ENCODE measurements at regions not wholly inside any gene's neighbourhood (a gene's known extent, or its start where the extent isn't known, plus 50 kb on each side); places are given as distances from the start of the nearest gene placed in this dataset.

GRCh38 chr5:58025809-58026208 is 434.1 kb downstream of the PLK2 start:
- Mint-ChIP-seq H3K9me3 (no peaks in the 10 kb centered on the region), H3K27me3 (no peaks in the 10 kb centered on the region), H3K36me3 (ENCODE audit: low read depth) (no peaks in the 10 kb centered on the region), H3K4me1 (ENCODE audit: low read depth) (no peaks in the 10 kb centered on the region), H3K27ac (no peak overlapping the region), H3K4me3 (no peak overlapping the region)
- ChIA-PET POLR2A (no interaction called here), CTCF (no interaction called here)
- no peak for TF ChIP-seq CTCF (IDR thresholded peaks at IDR 0.05)
- DNase-seq, result no peak
- no peak for ATAC-seq
- intact Hi-C loops (cut with micrococcal nuclease), result no loop called here

GRCh38 chr5:58024151-58024550 is 435.7 kb downstream of the PLK2 start:
- no peak for ATAC-seq
- ChIA-PET POLR2A (no interaction called here), CTCF (no interaction called here)
- Mint-ChIP-seq H3K4me3 (no peak overlapping the region), H3K27me3 (no peaks in the 10 kb centered on the region), H3K9me3 (no peaks in the 10 kb centered on the region), H3K4me1 (ENCODE audit: low read depth) (no peaks in the 10 kb centered on the region), H3K36me3 (ENCODE audit: low read depth) (no peaks in the 10 kb centered on the region), H3K27ac (no peak overlapping the region)
- DNase-seq, result no peak
- TF ChIP-seq CTCF (IDR thresholded peaks at IDR 0.05), result no peak
- intact Hi-C loops (cut with micrococcal nuclease), result no loop called here

GRCh38 chr5:58022055-58022454 is 437.8 kb downstream of the PLK2 start:
- ChIA-PET CTCF (no interaction called here), POLR2A (no interaction called here)
- H3K4me3 Mint-ChIP-seq, result no peak overlapping the region
- H3K27ac Mint-ChIP-seq, result no peak overlapping the region
- DNase-seq (no peak), ATAC-seq (no peak)
- H3K36me3 Mint-ChIP-seq (ENCODE audit: low read depth), result no peaks in the 10 kb centered on the region
- H3K27me3 Mint-ChIP-seq, result no peaks in the 10 kb centered on the region
- TF ChIP-seq CTCF (IDR thresholded peaks at IDR 0.05), result no peak
- no peaks in the 10 kb centered on the region for H3K4me1 Mint-ChIP-seq (ENCODE audit: low read depth)
- H3K9me3 Mint-ChIP-seq, result no peaks in the 10 kb centered on the region
- intact Hi-C loops (cut with micrococcal nuclease), result no loop called here

GRCh38 chr5:58021466-58021865 is 438.4 kb downstream of the PLK2 start:
- Mint-ChIP-seq H3K9me3 (no peaks in the 10 kb centered on the region), H3K4me3 (no peak overlapping the region), H3K36me3 (ENCODE audit: low read depth) (no peaks in the 10 kb centered on the region), H3K27ac (no peak overlapping the region), H3K4me1 (ENCODE audit: low read depth) (no peaks in the 10 kb centered on the region), H3K27me3 (no peaks in the 10 kb centered on the region)
- ATAC-seq, result no peak
- DNase-seq, result no peak
- intact Hi-C loops (cut with micrococcal nuclease), result no loop called here
- no peak for TF ChIP-seq CTCF (IDR thresholded peaks at IDR 0.05)
- CTCF ChIA-PET, result no interaction called here
- POLR2A ChIA-PET, result no interaction called here

- ATAC-seq, result no peak
- CTCF ChIA-PET, result no interaction called here
- H3K4me1 Mint-ChIP-seq (ENCODE audit: low read depth), result no peaks in the 10 kb centered on the region
- H3K27me3 Mint-ChIP-seq, result no peaks in the 10 kb centered on the region
- DNase-seq, result no peak
- no peaks in the 10 kb centered on the region for H3K36me3 Mint-ChIP-seq (ENCODE audit: low read depth)
- POLR2A ChIA-PET, result no interaction called here
- intact Hi-C loops (cut with micrococcal nuclease), result no loop called here
- TF ChIP-seq CTCF (IDR thresholded peaks at IDR 0.05), result no peak
- no peak overlapping the region for H3K4me3 Mint-ChIP-seq
- no peaks in the 10 kb centered on the region for H3K9me3 Mint-ChIP-seq
- no peak overlapping the region for H3K27ac Mint-ChIP-seq
These were observed 440.3 kb downstream of the PLK2 start for GRCh38 chr5:58019614-58020013.
